ENCODE measurements at regions not wholly inside any gene's neighbourhood (a gene's known extent, or its start where the extent isn't known, plus 50 kb on each side); places are given as distances from the start of the nearest gene placed in this dataset.

- no peak for DNase-seq
These were observed 68.8 kb upstream of the ARHGAP18 start for GRCh38 chr6:129778793-129779192.

GRCh38 chr6:129777371-129777770 is 67.4 kb upstream of the ARHGAP18 start:
- no peak for DNase-seq

- no peak for DNase-seq
These were observed 66.8 kb upstream of the ARHGAP18 start for GRCh38 chr6:129776542-129777330.

- DNase-seq, result peak; percentile 43 to 77 (median 75)
These were observed 64.9 kb upstream of the ARHGAP18 start for GRCh38 chr6:129774697-129775447.

- no peak for DNase-seq
These were observed 63.3 kb upstream of the ARHGAP18 start for GRCh38 chr6:129773304-129773703.

- no peak for DNase-seq
These were observed 61.7 kb upstream of the ARHGAP18 start for GRCh38 chr6:129771678-129772077.

GRCh38 chr6:129767776-129768485 is 58.0 kb upstream of the ARHGAP18 start:
- DNase-seq, result peak in 1 of 3 experiments; percentile 63

GRCh38 chr6:129766959-129767728 is 57.2 kb upstream of the ARHGAP18 start:
- peak; percentile 75 to 88 (median 87) for DNase-seq

GRCh38 chr6:129764761-129765407 is 54.9 kb upstream of the ARHGAP18 start:
- no peak for DNase-seq

GRCh38 chr6:129759796-129760605 is 50.0 kb upstream of the ARHGAP18 start:
- DNase-seq, result no peak
